Adipocyte (in vitro differentiated cells): ENCODE measurements at regions not wholly inside any gene's neighbourhood (a gene's known extent, or its start where the extent isn't known, plus 50 kb on each side); places are given as distances from the start of the nearest gene placed in this dataset.
"Not testable (repeated sequence)": the region's sequence is repeated elsewhere in the genome, so short reads cannot be mapped to it uniquely, and the experiment has no call there.

Experiments
- DNase-seq: peaks from one replicate; pipeline ENCODE4 v3.0.0-alpha.2; 2015; ENCODE audit warnings: low read depth
- H3K27me3 ChIP-seq: replicated peaks from 2 replicates; pipeline ENCODE4 v1.7.0; 2013; ENCODE audit warnings: mild to moderate bottlenecking, low read length, moderate library complexity; ENCODE audit not compliant: control insufficient read depth, insufficient read depth
- H3K36me3 ChIP-seq: 2 replicates; pipeline ENCODE4 v1.7.0; 2013; ENCODE audit warnings: low read length, mild to moderate bottlenecking, moderate library complexity; ENCODE audit not compliant: control insufficient read depth, insufficient read depth, severe bottlenecking
- H3K4me1 ChIP-seq: 2 replicates; pipeline ENCODE4 v1.7.0; 2013; ENCODE audit warnings: mild to moderate bottlenecking, low read length, moderate library complexity; ENCODE audit not compliant: control insufficient read depth, insufficient read depth
- H3K4me3 ChIP-seq: 2 replicates; pipeline ENCODE4 v1.7.0; 2013; ENCODE audit warnings: mild to moderate bottlenecking, low read length, moderate library complexity
- H3K9ac ChIP-seq: 2 replicates; pipeline ENCODE4 v1.7.0; 2013; ENCODE audit warnings: mild to moderate bottlenecking, low read length, moderate library complexity
- H3K9me3 ChIP-seq: 2 replicates; pipeline ENCODE4 v1.7.0; 2013; ENCODE audit warnings: mild to moderate bottlenecking, low read length, moderate library complexity; ENCODE audit not compliant: control insufficient read depth

GRCh38 chr9:25207402-25208195 is 470.6 kb downstream of the TUSC1 start:
- Histone ChIP-seq H3K9ac (no peak overlapping the region), H3K27me3 (no peaks in the 10 kb centered on the region), H3K9me3 (no peaks in the 10 kb centered on the region), H3K4me1 (no peaks in the 10 kb centered on the region), H3K36me3 (no peaks in the 10 kb centered on the region), H3K4me3 (no peak overlapping the region)
- no peak for DNase-seq

GRCh38 chr9:25206027-25206426 is 472.2 kb downstream of the TUSC1 start:
- DNase-seq: no peak
- Histone ChIP-seq H3K4me3 (no peak overlapping the region), H3K9me3 (peaks cover 4% of the 10 kb centered on the region), H3K9ac (no peak overlapping the region), H3K36me3 (no peaks in the 10 kb centered on the region), H3K27me3 (no peaks in the 10 kb centered on the region), H3K4me1 (no peaks in the 10 kb centered on the region)

GRCh38 chr9:25205285-25205684 is 473.0 kb downstream of the TUSC1 start:
- Histone ChIP-seq H3K36me3 (no peaks in the 10 kb centered on the region), H3K9me3 (peaks cover 4% of the 10 kb centered on the region), H3K4me1 (no peaks in the 10 kb centered on the region), H3K9ac (no peak overlapping the region), H3K4me3 (no peak overlapping the region), H3K27me3 (no peaks in the 10 kb centered on the region)
- no peak for DNase-seq

- H3K9me3 ChIP-seq: peaks cover 21% of the 10 kb centered on the region
- DNase-seq: no peak
- no peaks in the 10 kb centered on the region for H3K27me3 ChIP-seq
- no peaks in the 10 kb centered on the region for H3K4me1 ChIP-seq
- H3K36me3 ChIP-seq: no peaks in the 10 kb centered on the region
- no peak overlapping the region for H3K9ac ChIP-seq
- no peak overlapping the region for H3K4me3 ChIP-seq
Observed at GRCh38 chr9:25177858-25178257, 500.4 kb downstream of the TUSC1 start.

- Histone ChIP-seq H3K4me3 (no peak overlapping the region), H3K9ac (no peak overlapping the region), H3K36me3 (no peaks in the 10 kb centered on the region), H3K27me3 (no peaks in the 10 kb centered on the region), H3K4me1 (no peaks in the 10 kb centered on the region), H3K9me3 (no peaks in the 10 kb centered on the region)
- DNase-seq: no peak
Observed at GRCh38 chr9:25129537-25129936, 548.7 kb downstream of the TUSC1 start.

- no peak overlapping the region for H3K4me3 ChIP-seq
- no peaks in the 10 kb centered on the region for H3K27me3 ChIP-seq
- DNase-seq: no peak
- no peaks in the 10 kb centered on the region for H3K36me3 ChIP-seq
- H3K9ac ChIP-seq: no peak overlapping the region
- no peaks in the 10 kb centered on the region for H3K9me3 ChIP-seq
- no peaks in the 10 kb centered on the region for H3K4me1 ChIP-seq
Observed at GRCh38 chr9:25121811-25122210, 556.4 kb downstream of the TUSC1 start.

- Histone ChIP-seq H3K27me3 (no peaks in the 10 kb centered on the region), H3K9me3 (no peaks in the 10 kb centered on the region), H3K36me3 (no peaks in the 10 kb centered on the region), H3K4me3 (no peak overlapping the region), H3K4me1 (no peaks in the 10 kb centered on the region), H3K9ac (no peak overlapping the region)
- DNase-seq: no peak
Observed at GRCh38 chr9:25119041-25119440, 559.2 kb downstream of the TUSC1 start.

GRCh38 chr9:25117791-25118190 is 560.5 kb downstream of the TUSC1 start:
- no peak for DNase-seq
- Histone ChIP-seq H3K9ac (no peak overlapping the region), H3K9me3 (no peaks in the 10 kb centered on the region), H3K36me3 (no peaks in the 10 kb centered on the region), H3K27me3 (no peaks in the 10 kb centered on the region), H3K4me1 (no peaks in the 10 kb centered on the region), H3K4me3 (no peak overlapping the region)

GRCh38 chr9:25102204-25102603 is 556.5 kb upstream of the IZUMO3 start:
- not testable (repeated sequence) for H3K4me3 ChIP-seq, H3K27me3 ChIP-seq, H3K4me1 ChIP-seq, H3K36me3 ChIP-seq, H3K9me3 ChIP-seq, H3K9ac ChIP-seq, DNase-seq

- Histone ChIP-seq H3K9ac (no peak overlapping the region), H3K9me3 (no peaks in the 10 kb centered on the region), H3K4me1 (no peaks in the 10 kb centered on the region), H3K27me3 (no peaks in the 10 kb centered on the region), H3K36me3 (no peaks in the 10 kb centered on the region), H3K4me3 (no peak overlapping the region)
- no peak for DNase-seq
Observed at GRCh38 chr9:25094518-25094917, 548.8 kb upstream of the IZUMO3 start.

GRCh38 chr9:25078202-25078601 is 532.5 kb upstream of the IZUMO3 start:
- no peaks in the 10 kb centered on the region for H3K9me3 ChIP-seq
- H3K4me1 ChIP-seq: no peaks in the 10 kb centered on the region
- no peak overlapping the region for H3K9ac ChIP-seq
- no peak overlapping the region for H3K4me3 ChIP-seq
- DNase-seq: no peak
- no peaks in the 10 kb centered on the region for H3K36me3 ChIP-seq
- no peaks in the 10 kb centered on the region for H3K27me3 ChIP-seq
